Muscle of leg (tissue), 3 donors: ENCODE measurements at regions not wholly inside any gene's neighbourhood (a gene's known extent, or its start where the extent isn't known, plus 50 kb on each side); places are given as distances from the start of the nearest gene placed in this dataset.

ENCODE experiments used
- DNase-seq: peaks from one replicate; pipeline ENCODE4 v3.0.0; 2013
- H3K27ac ChIP-seq: one replicate; pipeline ENCODE4 v1.5.1; 2013; ENCODE audit warnings: mild to moderate bottlenecking, low read length, control low read depth
- H3K27me3 ChIP-seq: one replicate; pipeline ENCODE4 v1.6.1; 2013; ENCODE audit warnings: low read length; ENCODE audit not compliant: control insufficient read depth, insufficient read depth
- H3K36me3 ChIP-seq: one replicate; pipeline ENCODE4 v1.6.1; 2013; ENCODE audit warnings: low read length; ENCODE audit not compliant: control insufficient read depth, insufficient read depth
- H3K4me1 ChIP-seq: one replicate; pipeline ENCODE4 v1.6.1; 2013; ENCODE audit warnings: low read length; ENCODE audit not compliant: control insufficient read depth, insufficient read depth
- H3K4me3 ChIP-seq: one replicate; pipeline ENCODE4 v1.5.1; 2013; ENCODE audit warnings: low read length, control low read depth
- H3K9me3 ChIP-seq: replicated peaks from 2 replicates; pipeline ENCODE4 v1.6.1; 2013; ENCODE audit warnings: low read depth, low read length; ENCODE audit not compliant: control insufficient read depth
- WGBS: methylation state at CpG from one replicate; pipeline ENCODE4 v1.1.5; 2013; ENCODE audit warnings: missing lambda C conversion rate; ENCODE audit not compliant: insufficient coverage; 5-methylcytosine and 5-hydroxymethylcytosine counted together

GRCh38 chr13:39988351-39988750 is 332.9 kb downstream of the COG6 start:
- no peaks in the 10 kb centered on the region for H3K4me1 ChIP-seq

GRCh38 chr13:39998166-39998565 is 342.7 kb downstream of the COG6 start:
- no peak for DNase-seq
- H3K9me3 ChIP-seq = no peaks in the 10 kb centered on the region
- WGBS = 90% methylated on average over 3 of the region's 6 CpGs
- no peaks in the 10 kb centered on the region for H3K36me3 ChIP-seq
- H3K27me3 ChIP-seq = no peaks in the 10 kb centered on the region
- H3K4me3 ChIP-seq = no peak overlapping the region
- H3K4me1 ChIP-seq = no peaks in the 10 kb centered on the region
- no peak overlapping the region for H3K27ac ChIP-seq

More at GRCh38 chr13:39988351-39988750, 332.9 kb downstream of the COG6 start:
- Histone ChIP-seq H3K36me3 (no peaks in the 10 kb centered on the region), H3K27ac (no peak overlapping the region), H3K9me3 (no peaks in the 10 kb centered on the region), H3K4me3 (no peak overlapping the region), H3K27me3 (no peaks in the 10 kb centered on the region)
- 87% methylated on average over 3 of the region's 6 CpGs for WGBS
- no peak for DNase-seq

DNA sequence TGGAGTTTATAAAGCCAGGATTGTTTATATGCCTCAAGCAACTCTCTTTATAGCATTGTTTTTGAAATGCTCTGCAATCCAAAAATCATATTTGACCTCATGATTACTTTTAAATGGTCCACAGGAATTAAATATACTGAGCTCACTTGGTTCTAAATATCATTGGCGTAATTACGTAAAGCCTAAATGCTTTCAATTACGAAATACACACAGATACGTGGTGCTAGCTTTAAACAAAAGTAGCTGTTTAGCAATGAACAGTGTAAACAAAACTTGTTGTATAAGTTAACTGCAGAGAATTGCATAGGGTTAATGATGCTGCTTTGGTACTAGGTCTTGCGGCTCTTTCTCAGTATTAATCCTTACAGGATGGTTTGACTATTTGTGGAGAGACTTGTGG is 346.6 kb downstream of the COG6 start:
- no peaks in the 10 kb centered on the region for H3K27me3 ChIP-seq
- WGBS = 81% methylated on average over 2 of the region's 5 CpGs
- H3K36me3 ChIP-seq = no peaks in the 10 kb centered on the region
- no peaks in the 10 kb centered on the region for H3K9me3 ChIP-seq
- H3K4me1 ChIP-seq = no peaks in the 10 kb centered on the region
- no peak overlapping the region for H3K27ac ChIP-seq
- no peak for DNase-seq
- no peak overlapping the region for H3K4me3 ChIP-seq

DNA sequence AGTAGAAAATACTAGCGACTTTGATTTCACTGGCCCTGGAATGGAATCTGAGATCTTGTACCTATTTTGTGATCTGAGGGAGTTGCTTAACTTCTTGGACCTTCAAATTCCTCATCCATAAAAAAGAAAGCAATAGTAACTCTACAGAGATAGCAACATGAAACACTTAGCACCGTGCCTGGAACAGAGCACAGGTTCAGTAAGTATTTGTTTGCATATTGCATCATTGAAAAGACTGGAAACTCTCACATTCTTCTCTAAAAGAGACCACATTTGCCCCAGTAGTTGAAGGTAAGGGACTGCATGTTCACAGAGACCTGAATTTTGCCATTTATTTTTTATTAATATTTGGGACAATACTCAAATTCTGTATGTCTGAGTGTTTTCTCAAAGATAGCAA is 358.1 kb downstream of the COG6 start:
- no peak overlapping the region for H3K4me3 ChIP-seq
- H3K27me3 ChIP-seq = no peaks in the 10 kb centered on the region
- H3K4me1 ChIP-seq = no peaks in the 10 kb centered on the region
- H3K36me3 ChIP-seq = no peaks in the 10 kb centered on the region
- DNase-seq = no peak
- no CpG with 5 or more reads among the region's 2 CpGs for WGBS
- no peak overlapping the region for H3K27ac ChIP-seq
- no peaks in the 10 kb centered on the region for H3K9me3 ChIP-seq

- Histone ChIP-seq H3K4me3 (no peak overlapping the region), H3K27me3 (no peaks in the 10 kb centered on the region), H3K4me1 (no peaks in the 10 kb centered on the region), H3K27ac (no peak overlapping the region), H3K36me3 (no peaks in the 10 kb centered on the region), H3K9me3 (no peaks in the 10 kb centered on the region)
- DNase-seq = no peak
- no CpG with 5 or more reads among the region's 7 CpGs for WGBS
These were observed 361.6 kb downstream of the COG6 start for GRCh38 chr13:40016953-40017660.

GRCh38 chr13:40017662-40018262 is 362.3 kb downstream of the COG6 start:
- H3K27ac ChIP-seq = no peak overlapping the region
- no peaks in the 10 kb centered on the region for H3K4me1 ChIP-seq
- no peak overlapping the region for H3K4me3 ChIP-seq
- DNase-seq = no peak
- 79% methylated on average over 2 of the region's 6 CpGs for WGBS
- no peaks in the 10 kb centered on the region for H3K9me3 ChIP-seq
- no peaks in the 10 kb centered on the region for H3K27me3 ChIP-seq
- no peaks in the 10 kb centered on the region for H3K36me3 ChIP-seq

DNA sequence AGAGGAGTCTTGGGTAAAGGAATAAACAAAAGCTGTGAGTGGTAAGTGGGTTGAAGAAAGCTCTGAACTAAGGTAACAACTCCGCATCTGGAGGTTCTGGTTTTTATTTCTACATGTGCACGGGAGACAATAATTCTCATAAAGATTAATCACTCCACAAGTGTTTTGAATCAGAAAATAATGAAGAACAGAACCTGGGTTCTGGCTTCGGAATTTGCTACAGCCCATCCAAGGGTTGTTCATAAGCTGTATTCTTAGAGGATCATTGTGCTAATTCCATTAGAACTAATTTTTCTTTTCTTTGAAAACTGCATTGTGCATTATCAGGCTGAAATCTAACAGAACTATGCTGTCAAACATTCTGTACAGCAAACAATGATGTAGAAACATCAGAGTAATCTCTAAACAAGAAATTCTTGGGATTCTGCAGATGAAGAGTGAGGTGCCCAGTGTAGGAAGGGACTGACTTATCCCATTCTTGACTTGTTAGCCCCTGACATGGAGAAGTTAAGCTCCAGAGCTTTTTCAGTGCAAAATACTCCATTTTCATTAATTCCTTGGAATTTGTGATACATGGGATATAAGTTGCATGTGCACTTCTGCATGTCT is 368.2 kb downstream of the COG6 start:
- peaks cover 2% of the 10 kb centered on the region for H3K4me1 ChIP-seq
- DNase-seq = peak; percentile 22
- no CpG with 5 or more reads among the region's 3 CpGs for WGBS
- H3K36me3 ChIP-seq = no peaks in the 10 kb centered on the region
- H3K4me3 ChIP-seq = no peak overlapping the region
- H3K9me3 ChIP-seq = peaks cover 2% of the 10 kb centered on the region
- H3K27me3 ChIP-seq = no peaks in the 10 kb centered on the region
- no peak overlapping the region for H3K27ac ChIP-seq

DNA sequence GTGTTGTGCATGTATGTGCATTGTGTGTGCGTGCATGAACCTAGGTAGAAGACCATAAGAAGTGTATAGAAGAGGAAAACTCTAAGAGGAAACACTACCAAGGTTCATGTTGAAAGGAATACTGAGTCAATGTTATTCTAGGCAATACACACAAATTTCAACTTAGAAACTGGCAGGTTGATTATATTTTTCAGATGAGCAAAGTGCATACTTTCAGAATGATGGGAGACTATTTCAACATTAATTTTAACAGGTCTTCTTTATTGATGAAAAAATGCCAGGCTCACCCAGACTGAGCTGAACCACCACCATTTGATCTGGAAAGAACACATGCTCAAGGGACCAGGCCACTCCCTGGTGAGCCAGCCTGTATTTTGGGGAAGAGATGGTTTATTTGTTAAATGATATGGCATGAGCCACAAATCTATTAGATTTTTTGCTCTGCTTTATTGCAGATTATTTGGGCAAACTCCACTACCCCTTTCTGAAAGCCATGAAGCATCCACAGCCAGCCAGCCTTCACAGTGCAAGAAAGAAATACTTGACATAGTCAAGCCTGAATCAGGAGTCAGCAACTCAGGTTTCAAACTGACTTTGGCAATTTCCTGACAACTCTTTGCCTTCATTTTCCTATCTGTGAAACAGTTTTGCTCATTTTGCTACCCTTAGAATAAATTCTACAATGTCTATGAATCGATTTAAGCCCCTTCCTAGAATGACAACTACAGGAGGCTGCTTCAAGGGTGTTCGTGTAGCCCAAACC is 368.9 kb downstream of the COG6 start:
- H3K27me3 ChIP-seq = no peaks in the 10 kb centered on the region
- WGBS = 40% methylated on average over 1 of the region's 3 CpGs
- H3K36me3 ChIP-seq = no peaks in the 10 kb centered on the region
- no peak overlapping the region for H3K4me3 ChIP-seq
- no peak overlapping the region for H3K27ac ChIP-seq
- DNase-seq = no peak
- H3K4me1 ChIP-seq = peaks cover 2% of the 10 kb centered on the region
- H3K9me3 ChIP-seq = peaks cover 2% of the 10 kb centered on the region

GRCh38 chr13:40024967-40025714 is 369.7 kb downstream of the COG6 start:
- H3K27me3 ChIP-seq = no peaks in the 10 kb centered on the region
- H3K36me3 ChIP-seq = no peaks in the 10 kb centered on the region
- no peak overlapping the region for H3K27ac ChIP-seq
- H3K9me3 ChIP-seq = peaks cover 2% of the 10 kb centered on the region
- WGBS = 27% methylated on average over 2 of the region's 4 CpGs
- DNase-seq = peak; percentile 78
- H3K4me1 ChIP-seq = peaks cover 2% of the 10 kb centered on the region
- no peak overlapping the region for H3K4me3 ChIP-seq
